Esophagus squamous epithelium (tissue), 5 donors: ENCODE measurements at regions not wholly inside any gene's neighbourhood (a gene's known extent, or its start where the extent isn't known, plus 50 kb on each side); places are given as distances from the start of the nearest gene placed in this dataset.

ENCODE experiments used
- DNase-seq: peaks from one replicate; lab custom pipeline; 2025; lab: John Stamatoyannopoulos, UW
- H3K27ac ChIP-seq, 4 donors: fragments of 200-600 bp; sonication (generic); one replicate each; pipeline ENCODE4 v1.5.1; 2016 to 2019; ENCODE audit warnings: mild to moderate bottlenecking in 1 of 4
- H3K27me3 ChIP-seq, 4 donors: fragments of 200-600 bp; sonication (generic); 1 replicate in 3 of 4; 2 replicates in 1 of 4; pipeline versions ENCODE4 v1.5.1 to v1.6.0; 2017 to 2021; ENCODE audit warnings: antibody characterized with exemption in 1 of 4
- H3K36me3 ChIP-seq, 3 donors: fragments of 200-600 bp; sonication (generic); one replicate each; pipeline ENCODE4 v1.5.1; 2016 to 2019
- H3K4me1 ChIP-seq, 3 donors: fragments of 200-600 bp; sonication (generic); one replicate each; pipeline ENCODE4 v1.5.1; 2017 to 2019
- H3K4me3 ChIP-seq, 4 donors: fragments of 200-600 bp; sonication (generic); 1 replicate in 3 of 4; 2 replicates in 1 of 4; pipeline ENCODE4 v1.5.1; 2016 to 2019; ENCODE audit warnings: mild to moderate bottlenecking in 2 of 4, moderate library complexity in 1 of 4
- H3K9me3 ChIP-seq, 3 donors: fragments of 200-600 bp; sonication (generic); one replicate each; pipeline ENCODE4 v1.5.1; 2016 to 2019
- CTCF ChIP-seq, 6 experiments: fragments of 450-650 bp in 4 of 6; fragments of 200-600 bp in 2 of 6; sonication (generic) in 2 of 6; IDR thresholded peaks; one replicate each; pipeline ENCODE4 v1.5.1; 2016 to 2019; ENCODE audit warnings: antibody characterized with exemption in 6 of 6, mild to moderate bottlenecking in 4 of 6, moderate library complexity in 4 of 6
- POLR2A ChIP-seq, 4 donors: fragments of 450-650 bp; IDR thresholded peaks; one replicate each; pipeline ENCODE4 v1.6.1; 2017; ENCODE audit warnings: antibody characterized with exemption in 4 of 4, mild to moderate bottlenecking in 4 of 4, moderate library complexity in 3 of 4
- WGBS, 2 donors: methylation state at CpG; one replicate each; pipeline ENCODE4 v1.1.5; 2018; 5-methylcytosine and 5-hydroxymethylcytosine counted together
- intact Hi-C: fragments of 100-400 bp; cut with DNase I; formaldehyde crosslinking; loops from one replicate; pipeline ENCODE4 v1.15.0; 2022
- donor health status: DM: yes; HTN: yes; CAD: no.

GRCh38 chr17:13812350-13812749, 210.6 kb upstream of the HS3ST3A1 start:
- Histone ChIP-seq H3K36me3 (no peaks in the 10 kb centered on the region), H3K4me1 (no peaks in the 10 kb centered on the region), H3K27me3 (no peaks in the 10 kb centered on the region), H3K9me3 (no peaks in the 10 kb centered on the region), H3K4me3 (no peak overlapping the region), H3K27ac (no peak overlapping the region)
- no peak for DNase-seq
- TF ChIP-seq CTCF (IDR thresholded peaks at IDR 0.05): no peak
- TF ChIP-seq POLR2A (IDR thresholded peaks at IDR 0.05): no peak
- WGBS, 2 donors: 78 to 79% methylated on average over 2 of the region's 2 CpGs
- intact Hi-C loops: no loop called here

- Histone ChIP-seq H3K4me3 (no peak overlapping the region), H3K9me3 (no peaks in the 10 kb centered on the region), H3K4me1 (no peaks in the 10 kb centered on the region), H3K27me3 (no peaks in the 10 kb centered on the region), H3K27ac (no peak overlapping the region), H3K36me3 (no peaks in the 10 kb centered on the region)
- no peak for TF ChIP-seq POLR2A (IDR thresholded peaks at IDR 0.05)
- no peak for TF ChIP-seq CTCF (IDR thresholded peaks at IDR 0.05)
- WGBS, 2 donors: 75 to 76% methylated on average over 17 of the region's 17 CpGs
- intact Hi-C loops: no loop called here
- no peak for DNase-seq
These were observed 211.9 kb upstream of the HS3ST3A1 start for GRCh38 chr17:13813347-13814240.

GRCh38 chr17:13822700-13823099, 221.0 kb upstream of the HS3ST3A1 start:
- peaks cover 0 to 15% (median 3%) of the 10 kb centered on the region in 3 donors for H3K4me1 ChIP-seq
- H3K4me3 ChIP-seq: no peak overlapping the region
- H3K27me3 ChIP-seq: no peaks in the 10 kb centered on the region
- H3K27ac ChIP-seq: no peak overlapping the region
- no peaks in the 10 kb centered on the region for H3K36me3 ChIP-seq
- WGBS, 2 donors: 25 to 27% methylated on average over 3 of the region's 3 CpGs
- intact Hi-C loops: no loop called here
- no peak for DNase-seq
- H3K9me3 ChIP-seq: no peaks in the 10 kb centered on the region
- TF ChIP-seq CTCF (IDR thresholded peaks at IDR 0.05): no peak
- TF ChIP-seq POLR2A (IDR thresholded peaks at IDR 0.05): no peak

- intact Hi-C loops: no loop called here
- no peaks in the 10 kb centered on the region for H3K27me3 ChIP-seq
- WGBS, 2 donors: 42 to 75% methylated on average over 1 of the region's 1 CpG
- no peaks in the 10 kb centered on the region for H3K36me3 ChIP-seq
- TF ChIP-seq CTCF (IDR thresholded peaks at IDR 0.05) (no peak), POLR2A (IDR thresholded peaks at IDR 0.05) (no peak)
- H3K4me3 ChIP-seq: no peak overlapping the region
- peaks cover 0 to 15% (median 3%) of the 10 kb centered on the region in 3 donors for H3K4me1 ChIP-seq
- DNase-seq: no peak
- H3K9me3 ChIP-seq: no peaks in the 10 kb centered on the region
- H3K27ac ChIP-seq: no peak overlapping the region
These were observed 223.9 kb upstream of the HS3ST3A1 start for GRCh38 chr17:13825526-13826040.

GRCh38 chr17:13827118-13827517, 225.4 kb upstream of the HS3ST3A1 start:
- H3K4me3 ChIP-seq: no peak overlapping the region
- H3K27ac ChIP-seq: no peak overlapping the region
- H3K36me3 ChIP-seq: no peaks in the 10 kb centered on the region
- no peaks in the 10 kb centered on the region for H3K27me3 ChIP-seq
- TF ChIP-seq POLR2A (IDR thresholded peaks at IDR 0.05) (no peak), CTCF (IDR thresholded peaks at IDR 0.05) (no peak)
- intact Hi-C loops: no loop called here
- H3K4me1 ChIP-seq: peaks cover 0 to 12% (median 3%) of the 10 kb centered on the region in 3 donors
- DNase-seq: no peak
- H3K9me3 ChIP-seq: no peaks in the 10 kb centered on the region
- WGBS, 2 donors: 87 to 88% methylated on average over 3 of the region's 3 CpGs
